ENCODE measurements at regions not wholly inside any gene's neighbourhood (a gene's known extent, or its start where the extent isn't known, plus 50 kb on each side); places are given as distances from the start of the nearest gene placed in this dataset.

DNA sequence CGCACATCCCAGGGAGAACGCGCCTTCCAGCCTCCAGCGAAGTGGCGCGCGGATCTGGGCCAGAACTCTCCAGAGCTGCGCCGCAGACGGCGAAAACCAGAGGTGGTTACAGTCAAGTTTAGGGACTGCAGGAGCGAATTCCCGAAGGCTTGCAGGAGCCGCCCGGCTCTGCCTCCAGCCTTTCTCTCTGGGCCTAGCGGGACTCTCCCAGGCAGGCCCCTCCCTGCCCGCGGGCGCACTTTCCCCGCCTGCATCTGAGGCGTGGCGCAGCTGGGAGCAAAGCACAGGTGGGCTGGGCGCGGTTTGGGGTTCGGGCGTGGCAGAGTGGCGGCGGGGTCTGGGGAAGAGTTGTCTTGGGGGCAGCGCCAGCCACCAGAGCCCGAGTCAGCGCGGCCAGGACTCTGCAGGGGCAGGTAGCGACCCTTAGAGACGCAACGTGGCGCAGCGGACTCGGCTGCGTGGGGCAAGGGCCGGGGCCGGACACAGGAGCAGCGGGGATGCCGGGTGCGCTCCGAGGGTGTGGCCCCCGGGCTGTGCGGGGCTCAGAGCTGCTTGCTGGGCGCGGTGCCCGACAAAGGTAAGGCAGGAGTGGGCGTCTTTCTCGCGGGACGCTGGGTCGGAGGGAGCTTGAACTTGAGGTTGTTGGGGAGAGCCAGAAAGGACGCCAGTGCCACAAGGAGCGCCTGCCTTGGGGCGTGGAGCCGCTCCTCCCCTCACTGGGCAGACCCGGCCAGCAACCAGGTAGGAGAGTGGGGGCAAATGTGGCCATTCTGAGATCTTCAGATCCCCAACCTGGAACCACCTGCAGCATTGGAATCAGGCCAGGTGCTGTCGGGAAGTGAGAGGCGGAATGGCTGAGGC, 1126.0 kb downstream of the AACS start:
- no peaks in the 10 kb centered on the region for H3K4me1 ChIP-seq (ENCODE audit: control insufficient read depth, insufficient read depth, low read length)
- peaks cover 5% of the 10 kb centered on the region for H3K27me3 ChIP-seq (ENCODE audit: control insufficient read depth, insufficient read depth, low read length)
- H3K27ac ChIP-seq (ENCODE audit: low read depth, low read length): no peak overlapping the region
- no peak overlapping the region for H3K9ac ChIP-seq (ENCODE audit: low read length)
- no peak overlapping the region for H3K4me3 ChIP-seq (ENCODE audit: low read length)
- H3K36me3 ChIP-seq (ENCODE audit: control insufficient read depth, insufficient read depth, low read length): no peaks in the 10 kb centered on the region

GRCh38 chr12:126191949-126192348, 1126.7 kb downstream of the AACS start:
- Histone ChIP-seq H3K36me3 (ENCODE audit: control insufficient read depth, insufficient read depth, low read length) (no peaks in the 10 kb centered on the region), H3K27me3 (ENCODE audit: control insufficient read depth, insufficient read depth, low read length) (peaks cover 5% of the 10 kb centered on the region), H3K4me3 (ENCODE audit: low read length) (no peak overlapping the region), H3K4me1 (ENCODE audit: control insufficient read depth, insufficient read depth, low read length) (no peaks in the 10 kb centered on the region), H3K9ac (ENCODE audit: low read length) (no peak overlapping the region), H3K27ac (ENCODE audit: low read depth, low read length) (no peak overlapping the region)

DNA sequence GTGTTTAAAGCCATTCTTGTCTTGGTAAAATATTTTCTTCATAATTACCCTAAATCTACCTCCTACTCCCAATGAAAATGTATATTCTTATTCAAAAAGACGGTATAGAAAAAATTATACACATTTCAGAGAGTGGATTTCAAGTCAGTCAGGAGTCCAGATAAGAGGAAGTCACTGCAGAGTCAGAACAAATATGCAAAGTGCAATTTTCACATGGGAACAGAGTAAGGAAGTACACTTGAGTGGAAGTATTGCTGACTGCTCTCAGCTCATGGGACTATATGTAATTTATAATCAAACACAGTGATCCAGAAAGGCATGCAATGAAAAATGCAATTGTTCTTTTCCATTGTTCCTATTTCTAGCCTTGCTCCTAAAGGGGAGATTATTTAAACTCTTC, 1128.0 kb downstream of the AACS start:
- H3K4me3 ChIP-seq (ENCODE audit: low read length): no peak overlapping the region
- H3K9ac ChIP-seq (ENCODE audit: low read length): no peak overlapping the region
- H3K36me3 ChIP-seq (ENCODE audit: control insufficient read depth, insufficient read depth, low read length): no peaks in the 10 kb centered on the region
- H3K4me1 ChIP-seq (ENCODE audit: control insufficient read depth, insufficient read depth, low read length): no peaks in the 10 kb centered on the region
- H3K27ac ChIP-seq (ENCODE audit: low read depth, low read length): no peak overlapping the region
- peaks cover 5% of the 10 kb centered on the region for H3K27me3 ChIP-seq (ENCODE audit: control insufficient read depth, insufficient read depth, low read length)

- H3K4me1 ChIP-seq (ENCODE audit: control insufficient read depth, insufficient read depth, low read length): no peaks in the 10 kb centered on the region
These were observed 1131.0 kb downstream of the AACS start for GRCh38 chr12:126196263-126196662.

DNA sequence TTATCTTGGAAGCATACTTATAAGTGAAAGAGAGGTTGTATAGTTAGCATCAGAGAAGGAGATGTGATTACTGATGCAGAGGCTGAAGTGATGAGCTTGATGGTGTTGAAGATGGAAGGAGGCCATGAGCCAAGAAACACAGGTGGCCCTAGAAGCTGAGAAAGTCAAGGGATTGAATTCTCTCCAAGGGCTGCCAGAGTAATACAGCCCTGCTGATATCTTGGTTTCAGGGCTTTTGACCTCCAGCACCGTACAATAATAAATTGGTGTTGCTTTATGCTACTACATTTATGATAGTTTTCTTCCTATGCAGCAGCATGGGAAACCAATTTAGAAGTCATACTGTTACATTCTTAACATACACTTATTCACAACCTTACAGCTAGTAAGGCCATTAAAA, 1133.3 kb downstream of the AACS start:
- no peaks in the 10 kb centered on the region for H3K27me3 ChIP-seq (ENCODE audit: control insufficient read depth, insufficient read depth, low read length)
- H3K9ac ChIP-seq (ENCODE audit: low read length): no peak overlapping the region
- no peak overlapping the region for H3K27ac ChIP-seq (ENCODE audit: low read depth, low read length)
- H3K4me1 ChIP-seq (ENCODE audit: control insufficient read depth, insufficient read depth, low read length): no peaks in the 10 kb centered on the region
- no peak overlapping the region for H3K4me3 ChIP-seq (ENCODE audit: low read length)
- H3K36me3 ChIP-seq (ENCODE audit: control insufficient read depth, insufficient read depth, low read length): no peaks in the 10 kb centered on the region

More at GRCh38 chr12:126196263-126196662, 1131.0 kb downstream of the AACS start:
- no peak overlapping the region for H3K4me3 ChIP-seq (ENCODE audit: low read length)
- no peak overlapping the region for H3K27ac ChIP-seq (ENCODE audit: low read depth, low read length)
- H3K9ac ChIP-seq (ENCODE audit: low read length): no peak overlapping the region
- no peaks in the 10 kb centered on the region for H3K36me3 ChIP-seq (ENCODE audit: control insufficient read depth, insufficient read depth, low read length)
- H3K27me3 ChIP-seq (ENCODE audit: control insufficient read depth, insufficient read depth, low read length): peaks cover 4% of the 10 kb centered on the region

GRCh38 chr12:126198966-126199692, 1133.9 kb downstream of the AACS start:
- no peaks in the 10 kb centered on the region for H3K36me3 ChIP-seq (ENCODE audit: control insufficient read depth, insufficient read depth, low read length)
- no peaks in the 10 kb centered on the region for H3K27me3 ChIP-seq (ENCODE audit: control insufficient read depth, insufficient read depth, low read length)
- H3K9ac ChIP-seq (ENCODE audit: low read length): no peak overlapping the region
- no peaks in the 10 kb centered on the region for H3K4me1 ChIP-seq (ENCODE audit: control insufficient read depth, insufficient read depth, low read length)
- no peak overlapping the region for H3K27ac ChIP-seq (ENCODE audit: low read depth, low read length)
- no peak overlapping the region for H3K4me3 ChIP-seq (ENCODE audit: low read length)

DNA sequence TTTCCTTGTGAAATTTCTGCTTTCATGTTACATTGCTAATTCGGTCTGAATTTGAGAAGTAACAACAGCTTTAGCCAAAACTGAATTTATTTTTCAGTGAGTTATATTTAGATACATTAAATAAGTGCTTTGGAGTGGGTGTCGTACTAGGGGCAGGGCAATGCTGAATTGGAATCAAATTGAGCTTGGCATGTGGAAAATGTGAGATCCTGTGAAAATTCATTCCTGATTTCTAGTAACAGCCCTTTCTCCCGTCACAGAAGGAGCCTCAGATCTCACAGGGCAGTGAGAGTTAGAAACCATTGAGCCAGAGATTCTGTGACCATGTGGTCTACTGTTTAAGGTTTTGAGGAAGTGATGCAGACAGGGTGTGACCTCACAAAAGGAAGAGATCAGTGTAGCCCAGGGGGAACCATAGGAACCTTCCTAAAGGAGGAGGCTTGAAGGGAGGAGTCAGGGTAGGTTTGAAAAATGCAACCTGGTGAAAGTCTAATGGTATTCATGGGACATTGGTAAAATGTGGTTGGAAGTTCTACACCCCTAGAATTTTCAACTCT, 1136.8 kb downstream of the AACS start:
- Histone ChIP-seq H3K4me1 (ENCODE audit: control insufficient read depth, insufficient read depth, low read length) (no peaks in the 10 kb centered on the region), H3K27ac (ENCODE audit: low read depth, low read length) (no peak overlapping the region), H3K27me3 (ENCODE audit: control insufficient read depth, insufficient read depth, low read length) (no peaks in the 10 kb centered on the region), H3K9ac (ENCODE audit: low read length) (no peak overlapping the region), H3K36me3 (ENCODE audit: control insufficient read depth, insufficient read depth, low read length) (no peaks in the 10 kb centered on the region), H3K4me3 (ENCODE audit: low read length) (no peak overlapping the region)

GRCh38 chr12:126204326-126204725, 1139.1 kb downstream of the AACS start:
- no peak overlapping the region for H3K9ac ChIP-seq (ENCODE audit: low read length)
- H3K4me3 ChIP-seq (ENCODE audit: low read length): no peak overlapping the region
- no peaks in the 10 kb centered on the region for H3K27me3 ChIP-seq (ENCODE audit: control insufficient read depth, insufficient read depth, low read length)
- no peaks in the 10 kb centered on the region for H3K36me3 ChIP-seq (ENCODE audit: control insufficient read depth, insufficient read depth, low read length)
- H3K27ac ChIP-seq (ENCODE audit: low read depth, low read length): no peak overlapping the region
- H3K4me1 ChIP-seq (ENCODE audit: control insufficient read depth, insufficient read depth, low read length): no peaks in the 10 kb centered on the region

DNA sequence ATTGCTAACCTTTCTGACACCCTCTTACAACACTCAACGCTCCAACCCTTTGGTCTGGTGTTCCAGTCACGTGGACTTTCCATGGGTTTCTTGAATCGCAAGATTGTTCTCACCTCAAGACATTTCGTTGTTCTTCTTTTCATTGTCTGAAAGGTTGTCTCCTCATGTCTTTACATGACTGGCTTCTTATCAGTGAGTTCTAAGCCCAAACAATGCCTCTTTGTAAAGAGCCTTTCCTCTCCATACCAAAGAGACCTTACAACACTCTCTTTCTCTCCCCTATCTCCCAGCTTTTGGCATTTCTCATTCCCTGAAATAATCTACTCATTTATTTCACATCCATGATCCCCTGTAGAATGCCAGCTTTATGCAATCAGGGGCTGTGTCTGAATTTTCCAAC, 1144.8 kb downstream of the AACS start:
- Histone ChIP-seq H3K27ac (ENCODE audit: low read depth, low read length) (no peak overlapping the region), H3K9ac (ENCODE audit: low read length) (no peak overlapping the region), H3K4me1 (ENCODE audit: control insufficient read depth, insufficient read depth, low read length) (no peaks in the 10 kb centered on the region), H3K36me3 (ENCODE audit: control insufficient read depth, insufficient read depth, low read length) (no peaks in the 10 kb centered on the region), H3K4me3 (ENCODE audit: low read length) (no peak overlapping the region), H3K27me3 (ENCODE audit: control insufficient read depth, insufficient read depth, low read length) (no peaks in the 10 kb centered on the region)

- Histone ChIP-seq H3K4me1 (ENCODE audit: control insufficient read depth, insufficient read depth, low read length) (no peaks in the 10 kb centered on the region), H3K27ac (ENCODE audit: low read depth, low read length) (no peak overlapping the region), H3K36me3 (ENCODE audit: control insufficient read depth, insufficient read depth, low read length) (no peaks in the 10 kb centered on the region), H3K4me3 (ENCODE audit: low read length) (no peak overlapping the region), H3K9ac (ENCODE audit: low read length) (no peak overlapping the region), H3K27me3 (ENCODE audit: control insufficient read depth, insufficient read depth, low read length) (no peaks in the 10 kb centered on the region)
These were observed 1145.2 kb downstream of the AACS start for GRCh38 chr12:126210448-126210847.

DNA sequence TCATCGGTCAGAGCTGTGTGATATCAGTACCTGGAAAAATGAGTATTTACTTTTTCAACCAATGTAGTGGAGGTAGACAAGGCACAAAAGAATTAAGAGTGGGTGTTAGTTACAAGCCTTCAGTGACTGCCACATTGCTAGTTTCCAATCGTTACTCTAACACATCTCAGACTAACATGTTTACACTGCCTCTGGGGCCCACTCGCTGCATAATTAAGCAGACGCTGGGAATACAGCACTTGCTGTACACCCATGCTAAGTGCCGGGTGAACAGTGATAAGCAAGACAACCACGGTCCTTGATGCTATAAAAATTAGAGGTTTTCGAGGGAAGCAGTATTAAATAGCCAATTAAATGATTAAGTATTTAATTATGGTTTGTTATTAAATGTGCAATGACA, 1147.6 kb downstream of the AACS start:
- no peak overlapping the region for H3K4me3 ChIP-seq (ENCODE audit: low read length)
- no peak overlapping the region for H3K27ac ChIP-seq (ENCODE audit: low read depth, low read length)
- H3K9ac ChIP-seq (ENCODE audit: low read length): no peak overlapping the region
- H3K36me3 ChIP-seq (ENCODE audit: control insufficient read depth, insufficient read depth, low read length): no peaks in the 10 kb centered on the region
- no peaks in the 10 kb centered on the region for H3K27me3 ChIP-seq (ENCODE audit: control insufficient read depth, insufficient read depth, low read length)
- no peaks in the 10 kb centered on the region for H3K4me1 ChIP-seq (ENCODE audit: control insufficient read depth, insufficient read depth, low read length)

DNA sequence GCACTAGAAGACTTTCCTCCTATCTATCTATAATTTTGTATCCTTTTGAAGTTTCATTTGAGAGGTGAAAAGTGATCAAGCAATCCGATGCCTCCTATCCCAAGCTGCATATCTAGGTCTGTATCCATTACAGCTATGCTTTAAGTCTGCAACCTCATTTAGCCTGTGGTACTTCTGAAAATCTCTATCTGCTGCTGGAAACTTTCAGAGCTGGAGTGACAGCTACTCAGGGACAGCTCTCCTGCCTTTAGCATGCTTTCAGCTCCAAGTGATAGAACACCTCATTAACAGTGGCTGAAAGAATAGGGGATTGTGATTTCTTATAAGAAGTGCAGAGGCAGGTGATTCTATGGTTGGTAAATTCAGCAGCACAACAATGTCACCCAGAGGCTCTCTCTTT, 1153.5 kb downstream of the AACS start:
- H3K9ac ChIP-seq (ENCODE audit: low read length): no peak overlapping the region

More for the DNA sequence above, 1153.5 kb downstream of the AACS start:
- H3K27me3 ChIP-seq (ENCODE audit: control insufficient read depth, insufficient read depth, low read length): no peaks in the 10 kb centered on the region
- H3K27ac ChIP-seq (ENCODE audit: low read depth, low read length): no peak overlapping the region
- H3K36me3 ChIP-seq (ENCODE audit: control insufficient read depth, insufficient read depth, low read length): no peaks in the 10 kb centered on the region
- H3K4me1 ChIP-seq (ENCODE audit: control insufficient read depth, insufficient read depth, low read length): no peaks in the 10 kb centered on the region
- H3K4me3 ChIP-seq (ENCODE audit: low read length): no peak overlapping the region

All from rectal smooth muscle tissue (tissue), 1 donor.